Cardiac muscle cell (in vitro differentiated cells and primary cell): ENCODE measurements at regions not wholly inside any gene's neighbourhood (a gene's known extent, or its start where the extent isn't known, plus 50 kb on each side); places are given as distances from the start of the nearest gene placed in this dataset.

Experiments used
- DNase-seq, 2 donors: peaks; one replicate each; pipeline versions ENCODE4 v3.0.0 to v3.0.0-alpha.2; 2010 to 2017; ENCODE audit warnings: low read depth in 1 of 2, low spot score in 1 of 2
- H3K27ac ChIP-seq: fragments of 200-600 bp; sonication (generic); 2 replicates; pipeline ENCODE4 v1.5.1; 2016
- H3K27me3 ChIP-seq: fragments of 200-600 bp; sonication (generic); 2 replicates; pipeline ENCODE4 v1.6.0; 2016; ENCODE audit warnings: control low read depth
- H3K36me3 ChIP-seq: fragments of 200-600 bp; sonication (generic); 2 replicates; pipeline ENCODE4 v1.5.1; 2016; ENCODE audit warnings: control low read depth
- H3K4me1 ChIP-seq: fragments of 200-600 bp; sonication (generic); 2 replicates; pipeline ENCODE4 v1.8.1; 2017; ENCODE audit warnings: low read depth, mild to moderate bottlenecking, mixed run types
- H3K4me3 ChIP-seq: fragments of 200-600 bp; sonication (generic); 2 replicates; pipeline ENCODE4 v1.5.1; 2016; ENCODE audit warnings: mild to moderate bottlenecking
- H3K9me3 ChIP-seq: fragments of 200-600 bp; sonication (generic); 2 replicates; pipeline ENCODE4 v1.5.1; 2017; ENCODE audit warnings: low read depth, mild to moderate bottlenecking, control low read depth
- TF ChIP-seq, protein P1 (sequence below): IDR thresholded peaks from 2 replicates; pipeline ENCODE4 v1.5.1; 2012; ENCODE audit warnings: low read depth, mild to moderate bottlenecking, low read length

DNA sequence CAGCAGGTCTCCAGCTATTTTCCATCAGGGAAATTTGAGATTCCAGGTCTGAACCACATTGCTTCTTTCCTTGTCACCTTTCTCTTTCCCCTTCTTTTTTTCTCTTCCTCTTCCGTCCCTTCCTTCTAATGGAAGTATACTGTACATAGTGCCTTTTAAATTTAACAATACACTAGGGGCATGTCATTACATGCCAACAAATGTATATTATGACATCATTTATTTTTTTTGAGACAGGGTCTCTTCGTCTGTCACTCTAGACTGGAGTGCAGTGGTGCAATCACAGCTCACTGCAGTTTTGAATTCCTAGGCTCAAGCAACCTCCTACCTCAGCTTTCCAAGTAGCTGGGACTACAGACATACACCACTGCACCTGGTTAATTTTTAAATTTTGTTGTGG is 148.9 kb downstream of the SUDS3 start:
- Histone ChIP-seq H3K36me3 (no peaks in the 10 kb centered on the region), H3K27ac (no peak overlapping the region), H3K9me3 (no peaks in the 10 kb centered on the region), H3K4me1 (peaks cover 4% of the 10 kb centered on the region), H3K27me3 (no peaks in the 10 kb centered on the region), H3K4me3 (no peak overlapping the region)
- TF ChIP-seq, protein P1, sequence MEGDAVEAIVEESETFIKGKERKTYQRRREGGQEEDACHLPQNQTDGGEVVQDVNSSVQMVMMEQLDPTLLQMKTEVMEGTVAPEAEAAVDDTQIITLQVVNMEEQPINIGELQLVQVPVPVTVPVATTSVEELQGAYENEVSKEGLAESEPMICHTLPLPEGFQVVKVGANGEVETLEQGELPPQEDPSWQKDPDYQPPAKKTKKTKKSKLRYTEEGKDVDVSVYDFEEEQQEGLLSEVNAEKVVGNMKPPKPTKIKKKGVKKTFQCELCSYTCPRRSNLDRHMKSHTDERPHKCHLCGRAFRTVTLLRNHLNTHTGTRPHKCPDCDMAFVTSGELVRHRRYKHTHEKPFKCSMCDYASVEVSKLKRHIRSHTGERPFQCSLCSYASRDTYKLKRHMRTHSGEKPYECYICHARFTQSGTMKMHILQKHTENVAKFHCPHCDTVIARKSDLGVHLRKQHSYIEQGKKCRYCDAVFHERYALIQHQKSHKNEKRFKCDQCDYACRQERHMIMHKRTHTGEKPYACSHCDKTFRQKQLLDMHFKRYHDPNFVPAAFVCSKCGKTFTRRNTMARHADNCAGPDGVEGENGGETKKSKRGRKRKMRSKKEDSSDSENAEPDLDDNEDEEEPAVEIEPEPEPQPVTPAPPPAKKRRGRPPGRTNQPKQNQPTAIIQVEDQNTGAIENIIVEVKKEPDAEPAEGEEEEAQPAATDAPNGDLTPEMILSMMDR: no peak
- DNase-seq: no peak

DNA sequence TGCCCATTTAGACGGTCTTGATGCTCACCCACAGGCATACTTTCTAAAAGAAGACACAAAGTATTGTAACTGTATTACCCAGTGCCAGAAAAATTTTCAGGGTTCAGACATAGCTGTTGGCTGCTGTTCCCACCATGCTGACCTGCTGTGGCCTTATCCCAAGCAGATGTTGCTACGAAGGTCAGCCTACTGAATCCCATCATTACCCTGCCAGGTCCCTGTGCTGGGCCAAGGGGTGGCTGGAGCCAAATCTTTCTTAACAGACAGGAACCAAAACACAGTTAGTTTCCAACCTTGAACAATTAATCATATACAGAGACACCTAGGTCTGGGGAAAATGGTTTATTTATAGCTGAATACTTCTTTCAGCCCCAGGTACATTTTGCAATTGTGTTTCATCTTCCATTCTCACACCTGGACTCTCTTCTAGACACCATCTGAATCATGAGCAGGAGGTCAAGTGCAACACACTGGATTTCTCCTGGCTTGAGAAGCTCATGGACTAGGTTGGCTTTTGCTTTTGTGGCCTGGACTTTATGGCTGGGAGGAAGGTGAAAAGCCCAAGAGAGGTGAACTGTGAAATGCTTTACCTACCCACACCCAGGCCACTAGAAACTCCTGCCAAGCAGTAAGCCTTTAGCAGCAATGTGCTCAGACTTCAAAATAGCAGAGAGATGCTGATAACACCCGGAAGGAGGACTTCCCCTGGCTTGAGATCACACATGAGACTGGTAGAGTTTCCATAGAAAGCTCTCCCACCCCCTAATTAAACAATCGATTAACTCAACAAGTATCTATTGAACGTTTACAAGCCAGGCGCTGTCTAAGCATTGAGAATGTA is 150.1 kb downstream of the SUDS3 start:
- H3K4me1 ChIP-seq: no peaks in the 10 kb centered on the region
- no peaks in the 10 kb centered on the region for H3K9me3 ChIP-seq
- no peak overlapping the region for H3K27ac ChIP-seq
- H3K27me3 ChIP-seq: no peaks in the 10 kb centered on the region
- H3K4me3 ChIP-seq: no peak overlapping the region
- TF ChIP-seq, protein P1: no peak
- no peaks in the 10 kb centered on the region for H3K36me3 ChIP-seq
- DNase-seq: no peak

DNA sequence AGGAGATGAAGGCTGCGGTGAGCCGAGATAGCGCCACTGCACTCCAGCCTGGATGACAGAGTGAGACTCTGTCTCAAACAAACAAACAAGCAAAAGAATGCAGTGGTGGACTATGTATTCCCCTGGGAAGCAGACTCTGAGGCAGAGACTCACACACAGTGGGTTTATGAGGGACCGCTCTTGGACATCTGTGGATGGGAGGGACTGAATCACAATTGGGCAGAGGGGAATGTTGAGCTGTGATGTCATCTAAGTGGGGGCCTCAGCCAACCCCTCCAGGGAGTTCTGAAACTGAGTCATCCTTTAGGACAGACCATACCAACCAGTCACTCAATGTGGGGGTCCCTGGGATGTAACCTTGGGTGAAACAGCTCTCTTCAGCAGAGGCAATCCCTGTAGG is 151.0 kb downstream of the SUDS3 start:
- Histone ChIP-seq H3K4me1 (no peaks in the 10 kb centered on the region), H3K9me3 (no peaks in the 10 kb centered on the region), H3K4me3 (no peak overlapping the region), H3K36me3 (no peaks in the 10 kb centered on the region), H3K27ac (no peak overlapping the region), H3K27me3 (no peaks in the 10 kb centered on the region)
- TF ChIP-seq, protein P1: no peak
- no peak for DNase-seq

DNA sequence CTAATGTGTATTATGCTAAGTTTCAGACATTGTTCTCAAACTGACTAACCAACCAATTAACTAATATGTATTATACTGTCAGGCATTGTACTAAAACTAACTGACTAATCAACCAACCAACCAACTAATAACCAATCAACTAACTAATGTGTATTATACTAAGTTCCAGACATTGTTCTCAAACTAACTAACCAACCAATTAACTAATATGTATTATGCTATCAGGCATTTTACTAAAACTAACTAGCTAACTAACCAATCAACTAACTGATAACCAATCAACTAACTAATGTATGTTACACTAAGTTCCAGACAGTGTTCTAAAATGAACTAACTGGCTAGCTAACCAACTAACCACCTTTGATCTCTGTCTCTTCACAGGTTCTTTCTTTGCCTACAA is 152.3 kb downstream of the SUDS3 start:
- no peak for DNase-seq
- Histone ChIP-seq H3K27ac (no peak overlapping the region), H3K27me3 (no peaks in the 10 kb centered on the region), H3K36me3 (no peaks in the 10 kb centered on the region), H3K4me1 (no peaks in the 10 kb centered on the region), H3K9me3 (no peaks in the 10 kb centered on the region), H3K4me3 (no peak overlapping the region)
- TF ChIP-seq, protein P1: no peak

DNA sequence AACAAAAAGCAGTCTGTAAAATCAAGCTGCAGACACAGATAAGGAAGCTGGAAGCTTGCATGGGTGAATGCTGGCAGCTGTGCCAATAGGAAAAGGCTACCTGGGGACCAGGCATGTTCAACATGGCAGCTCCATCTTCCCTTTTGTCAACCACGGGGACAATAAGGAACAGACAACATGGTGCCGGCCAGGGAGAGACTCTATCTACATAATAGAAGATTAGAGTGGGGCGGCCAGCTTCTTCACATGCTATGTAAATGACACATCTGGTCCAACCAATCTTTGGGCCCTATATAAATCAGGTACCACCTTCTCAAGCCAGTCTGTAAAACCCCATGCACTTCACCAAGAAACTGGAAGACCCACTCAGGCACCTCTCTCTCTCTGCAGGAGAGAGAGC is 157.6 kb downstream of the SUDS3 start:
- Histone ChIP-seq H3K36me3 (no peaks in the 10 kb centered on the region), H3K9me3 (no peaks in the 10 kb centered on the region), H3K4me1 (peaks cover 13% of the 10 kb centered on the region), H3K27me3 (no peaks in the 10 kb centered on the region), H3K27ac (no peak overlapping the region), H3K4me3 (no peak overlapping the region)
- no peak for DNase-seq
- TF ChIP-seq, protein P1: no peak
